ENCODE measurements at regions not wholly inside any gene's neighbourhood (a gene's known extent, or its start where the extent isn't known, plus 50 kb on each side); places are given as distances from the start of the nearest gene placed in this dataset.
"Not testable (repeated sequence)": the region's sequence is repeated elsewhere in the genome, so short reads cannot be mapped to it uniquely, and the experiment has no call there.

DNA sequence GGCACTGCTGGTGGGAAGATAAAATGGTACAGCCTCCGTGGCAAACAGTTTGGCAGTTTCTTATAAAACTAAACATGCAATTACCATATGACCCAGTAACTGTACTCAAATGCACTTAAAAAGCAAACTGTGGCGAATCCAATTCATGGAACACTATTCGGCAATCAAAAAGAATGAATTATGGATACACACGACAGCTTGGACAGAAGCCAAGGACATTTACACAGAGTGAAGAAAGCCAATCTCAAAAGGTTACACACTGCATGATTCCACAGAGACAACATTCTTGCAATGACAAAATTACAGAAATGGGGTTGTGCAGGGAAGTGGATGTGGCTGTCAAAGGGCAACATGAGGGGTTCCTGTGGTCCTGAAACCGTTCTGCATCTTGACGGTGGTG, 122.1 kb upstream of the IQSEC1 start:
- DNase-seq: no peak

DNA sequence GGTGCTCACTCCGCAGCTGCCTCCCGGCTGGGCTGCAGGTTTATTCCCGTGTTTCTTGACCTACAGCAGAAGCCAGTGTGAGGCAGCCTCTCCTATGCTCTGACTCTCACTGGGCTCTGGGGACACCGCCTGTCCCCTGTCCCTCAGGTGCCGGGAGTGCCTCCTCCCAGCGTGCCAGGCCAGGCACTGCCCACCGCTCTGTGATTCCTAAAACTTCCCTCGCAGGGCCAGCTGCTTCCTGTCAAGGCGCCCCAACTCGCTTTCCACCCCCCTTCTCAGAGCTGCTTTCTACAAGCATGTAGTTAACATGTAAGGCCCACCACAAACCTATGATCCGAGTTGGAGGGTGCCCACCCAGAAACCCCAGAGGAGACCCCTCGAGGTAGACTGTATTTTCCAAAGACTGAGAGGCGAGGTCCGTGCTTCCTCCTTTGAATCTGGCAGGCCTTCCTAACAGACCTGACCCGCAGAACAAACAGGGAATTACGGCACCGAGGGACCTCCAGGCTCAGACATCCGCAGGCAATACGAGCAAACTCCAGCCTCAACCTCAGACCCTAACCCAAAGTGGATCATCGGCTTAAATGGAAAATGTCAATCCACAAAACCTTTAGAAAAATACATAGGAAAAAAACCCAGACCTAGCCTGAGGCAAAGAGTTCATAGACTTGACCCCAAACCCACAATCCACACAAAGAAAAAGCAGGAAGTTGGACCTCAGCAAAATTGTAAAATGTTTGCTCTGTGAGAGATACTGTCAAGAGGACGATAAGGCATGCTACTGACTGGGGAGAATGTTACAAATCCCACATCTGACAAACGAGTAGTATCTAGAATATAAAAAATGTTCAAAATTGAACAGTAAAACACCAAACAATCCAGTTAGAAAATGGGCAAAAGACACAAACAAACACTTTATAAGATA, 121.3 kb upstream of the IQSEC1 start:
- no peak for DNase-seq

DNA sequence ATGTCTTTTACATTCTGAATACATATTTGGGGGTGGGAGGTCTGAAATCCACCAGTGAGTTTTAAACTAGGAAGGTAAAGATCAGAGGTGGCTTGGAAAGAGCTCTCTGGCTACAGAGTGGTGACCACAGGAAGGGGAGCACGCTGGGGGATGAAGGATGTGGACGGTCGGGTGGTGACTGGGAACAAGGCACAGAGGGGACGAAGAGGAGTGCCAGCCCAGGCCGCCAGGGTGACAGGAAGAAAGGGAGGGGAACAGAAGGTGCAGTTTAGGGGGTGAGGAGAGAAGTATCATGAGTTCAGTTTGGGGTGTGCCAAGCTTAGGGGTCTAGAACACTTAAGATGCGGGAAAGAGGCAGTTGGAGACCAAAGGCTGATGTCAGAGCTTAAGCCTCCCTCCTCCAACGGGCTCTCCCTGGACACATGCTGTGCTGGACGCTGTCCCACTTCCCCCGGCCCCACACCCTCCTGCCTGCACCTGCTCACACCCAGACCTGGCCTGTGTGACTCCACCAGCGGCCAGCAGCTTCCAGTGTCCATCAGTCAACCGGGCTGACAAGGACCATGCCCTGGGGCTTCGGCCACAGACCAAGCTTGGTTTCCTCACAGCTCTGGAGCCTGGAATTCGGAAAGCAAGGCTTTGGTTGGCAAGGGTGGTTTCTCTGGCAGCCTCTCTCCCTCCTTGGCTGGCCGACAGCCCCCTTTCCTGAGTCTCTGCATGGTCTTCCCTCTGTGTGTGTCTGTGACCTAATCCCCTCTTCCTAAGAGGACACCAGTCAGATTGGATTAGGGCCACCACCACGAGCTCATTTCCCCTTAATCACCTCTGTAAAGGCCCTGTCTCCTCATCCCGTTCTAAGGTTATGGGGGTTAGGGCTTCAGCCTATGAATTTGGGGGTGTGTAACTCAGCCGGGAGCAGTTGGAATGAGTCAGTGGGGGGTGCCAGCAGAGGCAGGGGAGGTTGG, 120.4 kb upstream of the IQSEC1 start:
- DNase-seq: no peak

DNA sequence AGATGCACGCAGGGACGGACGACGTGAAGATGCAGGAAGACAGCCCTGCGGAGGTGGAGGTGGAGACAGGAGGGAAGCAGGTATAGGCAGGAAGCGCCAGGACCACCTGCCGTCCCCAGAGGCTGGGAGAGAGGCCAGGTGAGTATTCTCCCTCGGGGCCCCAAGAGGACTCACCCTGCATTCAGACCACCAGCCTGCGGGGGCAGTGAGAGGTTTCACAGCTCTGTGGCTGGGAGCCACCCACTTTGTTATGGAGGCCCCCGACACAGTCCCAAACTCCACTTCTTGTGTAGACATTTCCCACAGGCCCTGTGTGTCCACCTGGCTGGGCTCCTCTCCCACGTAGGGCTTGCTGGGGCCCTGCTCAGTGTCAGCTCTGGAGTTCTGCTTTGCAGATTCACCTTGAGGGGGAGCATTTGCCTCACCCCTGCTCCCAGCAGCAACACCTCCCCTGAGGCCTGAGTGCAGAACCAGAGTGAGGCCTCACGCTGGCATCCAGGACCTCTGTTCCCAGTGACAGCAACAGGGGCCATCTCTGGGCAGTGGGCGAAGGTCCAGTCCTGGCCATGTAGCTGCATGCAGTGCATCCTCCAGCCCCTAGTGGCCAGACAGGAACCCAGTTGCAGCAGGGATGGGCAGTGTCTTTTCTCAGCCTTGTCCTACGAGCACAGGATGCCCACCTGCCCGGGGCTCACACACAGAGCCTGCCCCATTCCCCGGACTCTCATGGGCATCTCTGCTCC, 119.4 kb upstream of the IQSEC1 start:
- DNase-seq: peak in 2 of 56 donors; percentile 2 to 12

DNA sequence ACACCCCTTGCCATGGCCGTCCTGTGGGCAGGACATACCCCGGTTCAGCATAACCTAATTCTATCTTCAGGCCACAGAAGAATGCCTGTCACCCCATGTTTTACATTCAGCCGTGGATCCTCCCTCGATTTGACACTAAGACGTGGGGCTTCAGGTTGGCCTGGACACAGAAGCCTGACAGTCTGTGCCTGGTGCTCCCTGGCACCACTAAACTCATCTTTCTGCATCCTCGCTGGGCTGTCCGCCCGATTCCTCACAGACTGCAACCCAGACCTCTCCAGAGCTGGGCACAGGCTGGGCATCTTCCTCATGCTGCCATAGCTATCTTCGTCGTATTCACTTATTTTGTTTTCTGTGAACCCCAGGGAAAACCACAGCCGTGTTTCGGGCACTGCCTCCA, 117.8 kb upstream of the IQSEC1 start:
- DNase-seq: peak in 1 of 56 donors; percentile 15

DNA sequence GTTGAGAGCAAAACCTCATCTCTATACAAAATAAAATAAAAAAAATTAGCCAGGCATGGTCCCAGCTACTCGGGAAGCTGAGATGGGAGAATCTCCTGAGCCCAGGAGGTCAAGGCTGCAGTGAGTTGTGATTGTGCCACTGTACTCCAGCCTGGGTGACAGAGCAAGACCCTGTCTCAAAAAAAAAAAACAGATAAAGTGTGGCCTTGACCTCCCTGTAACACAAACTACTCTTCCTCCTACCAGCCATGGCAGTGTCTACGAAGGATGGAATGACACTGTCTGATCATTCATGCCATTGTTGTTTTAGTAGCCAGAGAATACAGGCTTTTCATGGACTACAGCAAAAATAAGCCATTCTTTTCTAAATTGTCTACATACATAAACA, 117.1 kb upstream of the IQSEC1 start:
- DNase-seq: no peak

DNA sequence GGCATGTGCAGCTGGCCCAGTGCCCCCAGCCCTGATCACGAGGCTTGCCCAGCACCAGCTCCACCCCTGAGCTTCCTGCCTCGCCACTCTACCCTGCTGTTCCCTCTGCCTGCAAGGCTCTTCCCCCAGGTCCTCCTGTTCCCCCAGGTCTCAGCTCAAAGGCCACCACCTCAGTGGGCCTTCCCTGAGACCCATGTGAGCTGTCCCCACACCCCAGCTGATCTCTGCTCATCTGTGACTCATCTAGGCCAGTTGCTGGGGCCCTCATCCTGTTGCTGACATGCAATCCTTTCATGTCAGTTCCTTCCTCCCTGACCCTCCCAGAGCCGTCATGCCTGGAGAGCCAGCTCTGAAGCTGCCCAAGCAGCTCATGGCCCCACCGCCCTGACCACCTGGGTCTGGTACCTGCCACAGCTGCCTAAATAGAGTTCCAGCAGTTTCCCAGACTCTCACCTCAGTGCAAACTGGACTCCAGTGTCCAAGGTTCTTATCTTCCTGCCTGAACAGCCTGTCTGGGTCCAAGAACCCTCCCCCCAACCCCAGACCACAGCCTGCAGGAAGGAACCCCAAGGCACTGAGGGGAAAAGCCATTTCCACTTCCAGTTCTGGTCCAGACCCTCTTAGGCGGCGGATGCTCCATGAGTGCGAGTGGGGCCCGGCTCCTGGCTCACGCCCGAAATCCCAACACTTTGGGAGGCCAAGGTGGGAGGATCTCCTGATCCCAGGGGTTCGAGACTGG, 116.6 kb upstream of the IQSEC1 start:
- no peak for DNase-seq

DNA sequence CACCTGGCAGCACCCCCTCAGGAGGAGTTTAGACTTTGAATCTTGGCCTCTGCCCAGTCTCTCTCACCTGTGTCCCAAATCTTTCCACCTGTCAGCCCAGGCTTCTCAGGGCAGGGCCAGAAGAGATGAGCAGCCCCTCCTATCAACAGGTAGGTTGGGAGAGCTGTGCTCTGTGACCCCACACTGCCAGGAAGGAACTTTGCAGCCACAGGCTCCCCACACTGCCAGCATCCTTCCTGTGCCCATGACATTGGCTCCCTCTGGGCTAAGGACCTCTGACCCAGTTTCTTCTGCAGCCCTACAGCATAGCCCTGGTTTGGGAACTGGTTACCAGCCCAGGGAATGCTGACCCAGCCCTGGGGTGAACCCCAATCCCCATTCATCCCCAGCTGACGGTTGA, 115.7 kb upstream of the IQSEC1 start:
- no peak for DNase-seq

DNA sequence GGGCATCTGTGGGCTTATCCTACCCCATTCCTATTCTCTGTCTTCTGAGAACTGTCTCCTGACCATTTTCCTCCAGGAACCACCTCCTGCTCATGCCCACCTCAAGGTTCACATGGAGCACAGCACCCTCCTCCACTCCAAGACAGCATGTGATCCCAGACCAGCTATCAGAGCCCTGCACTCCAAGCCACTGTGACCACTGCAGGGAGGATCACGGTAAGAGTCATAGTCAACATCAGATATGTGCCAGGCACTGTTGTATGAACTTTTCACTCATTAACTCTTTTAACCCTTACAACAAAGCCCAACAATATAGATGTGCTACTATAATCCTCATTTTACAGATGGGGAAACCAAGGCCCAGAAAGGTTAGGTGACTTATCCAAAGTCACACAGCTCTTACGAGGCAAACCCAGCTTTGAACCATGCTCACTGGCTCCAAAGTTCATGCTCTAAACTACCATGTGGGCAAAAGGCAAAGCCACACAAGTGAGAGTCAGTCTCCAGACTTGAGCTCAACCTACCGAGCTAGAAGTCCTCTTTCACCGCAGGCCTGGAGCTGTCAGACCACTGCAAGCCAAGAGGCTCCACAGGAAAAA, 115.1 kb upstream of the IQSEC1 start:
- no peak for DNase-seq

DNA sequence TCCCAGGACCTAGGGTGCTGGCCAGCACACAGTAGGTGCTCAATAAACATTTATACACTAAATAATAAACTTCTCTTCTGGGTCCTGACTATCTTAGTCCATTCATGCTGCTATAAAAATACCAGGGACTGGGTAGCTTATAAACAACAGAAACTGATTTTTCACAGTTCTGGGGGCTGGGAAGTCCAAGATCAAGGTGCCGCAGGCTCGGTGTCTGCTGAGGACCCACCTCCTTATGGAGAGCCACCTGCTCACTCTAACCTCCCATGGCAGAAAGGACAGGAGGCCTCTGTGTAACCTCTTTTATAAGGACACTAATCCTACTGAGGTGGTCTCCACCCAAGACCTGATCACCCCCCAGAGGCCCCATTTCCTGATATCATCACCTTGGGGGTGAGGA, 114.4 kb upstream of the IQSEC1 start:
- no peak for DNase-seq

DNA sequence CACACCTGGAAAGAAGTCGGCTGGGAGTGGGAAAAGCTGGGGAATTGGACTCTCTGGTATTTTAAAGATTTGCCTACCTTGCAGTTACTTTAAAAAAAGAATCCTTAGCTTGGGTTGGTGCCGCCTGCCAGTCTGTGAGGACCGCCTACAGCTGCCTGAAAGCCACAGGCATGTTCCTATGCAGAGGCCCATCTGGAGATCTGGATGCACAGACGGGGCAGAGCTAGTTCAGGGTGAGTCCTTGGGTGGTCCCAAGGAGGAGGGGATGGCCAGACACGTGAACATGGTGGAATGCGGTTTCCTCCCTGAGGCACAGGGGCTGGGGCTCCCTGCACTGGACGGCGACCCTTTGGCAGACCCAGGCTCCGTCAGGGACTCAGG, 113.2 kb upstream of the IQSEC1 start:
- no peak for DNase-seq

DNA sequence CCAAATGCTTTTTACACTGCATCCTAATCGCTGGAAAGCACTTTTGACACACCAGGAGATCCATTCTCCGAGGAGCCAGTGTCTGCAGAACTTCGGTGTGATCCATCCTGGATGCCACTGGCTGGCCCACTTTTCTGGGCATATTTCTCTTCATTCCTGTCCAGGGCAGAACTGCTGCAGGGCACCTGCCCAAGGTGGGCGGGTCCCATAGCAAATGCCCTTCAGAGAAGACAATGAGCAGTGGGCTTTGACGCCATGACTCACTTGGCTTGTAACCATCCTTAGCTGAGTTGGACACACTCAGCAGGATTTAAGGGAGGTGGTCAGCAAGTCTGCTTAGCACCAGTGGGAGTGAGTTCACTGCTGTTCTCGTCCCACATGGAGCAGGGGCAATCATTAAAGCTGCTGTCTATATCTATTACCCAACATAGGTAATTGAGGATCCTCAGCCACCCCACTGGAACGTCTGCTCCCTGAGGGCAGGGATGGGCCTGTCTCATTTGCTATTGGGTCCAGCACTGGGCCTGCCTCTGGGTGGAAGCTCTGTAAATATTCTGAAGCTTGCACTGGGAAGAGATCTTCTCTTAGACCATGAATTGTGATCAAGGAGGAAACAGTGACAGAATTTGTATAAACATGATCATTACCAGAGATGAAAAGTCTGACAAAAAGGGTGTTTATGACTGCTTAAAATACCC, 112.7 kb upstream of the IQSEC1 start:
- DNase-seq: no peak

DNA sequence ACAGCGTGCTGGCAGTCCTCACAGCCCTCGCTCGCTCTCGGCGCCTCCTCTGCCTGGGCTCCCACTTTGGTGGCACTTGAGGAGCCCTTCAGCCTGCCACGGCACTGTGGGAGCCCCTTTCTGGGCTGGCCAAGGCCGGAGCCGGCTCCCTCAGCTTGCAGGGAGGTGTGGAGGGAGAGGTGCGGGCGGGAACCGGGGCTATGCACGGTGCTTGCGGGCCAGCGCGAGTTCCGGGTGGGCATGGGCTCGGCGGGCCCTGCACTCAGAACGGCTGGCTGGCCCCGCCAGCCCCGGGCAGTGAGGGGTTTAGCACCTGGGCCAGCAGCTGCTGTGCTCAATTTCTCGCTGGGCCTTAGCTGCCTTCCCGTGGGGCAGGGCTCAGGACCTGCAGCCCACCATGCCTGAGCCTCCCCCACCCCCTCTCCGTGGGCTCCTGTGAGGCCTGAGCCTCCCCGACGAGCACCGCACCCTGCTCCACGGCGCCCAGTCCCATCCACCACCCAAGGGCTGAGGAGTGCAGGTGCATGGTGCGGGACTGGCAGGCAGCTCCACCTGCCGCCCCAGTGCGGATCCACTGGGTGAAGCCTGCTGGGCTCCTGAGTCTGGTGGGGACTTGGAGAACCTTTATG, 106.5 kb upstream of the IQSEC1 start:
- DNase-seq: not testable (repeated sequence)

DNA sequence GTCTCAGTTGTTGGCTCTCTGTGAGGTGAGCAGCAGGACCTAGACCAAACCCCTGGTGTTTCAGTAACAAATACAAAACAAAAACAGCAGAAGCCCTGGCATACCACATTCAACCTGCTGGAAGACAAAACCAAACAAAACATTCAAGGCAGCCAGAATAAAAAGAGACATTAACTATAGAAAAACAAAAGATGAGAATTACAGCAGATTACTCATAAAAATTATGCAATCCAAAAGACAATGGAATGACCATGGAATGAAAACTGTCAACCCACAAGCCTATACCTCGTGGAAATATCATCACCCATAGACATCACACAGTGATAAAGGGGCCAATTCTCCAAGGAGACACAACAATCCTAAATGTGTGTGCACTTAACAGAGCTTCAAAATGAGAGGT, 106.0 kb upstream of the IQSEC1 start:
- DNase-seq: no peak

DNA sequence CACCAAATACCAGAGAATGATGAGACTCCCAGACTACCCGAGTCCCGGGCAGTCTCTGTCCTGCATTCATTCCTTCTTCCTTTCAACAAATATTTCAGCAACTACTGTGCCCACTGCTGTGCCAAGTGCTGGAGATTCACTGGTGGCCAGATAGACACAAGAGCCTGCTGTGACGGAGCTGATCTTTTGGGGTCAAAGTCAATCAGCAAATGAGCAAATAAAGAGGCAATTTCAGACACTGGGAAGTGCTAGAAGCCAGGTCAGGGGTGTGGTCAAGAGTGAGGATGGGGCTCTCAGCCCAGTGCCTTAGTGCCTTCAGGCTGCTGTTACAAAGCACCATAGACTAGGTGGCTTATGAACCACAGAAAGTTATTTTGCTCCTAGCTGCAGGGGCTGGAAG, 104.9 kb upstream of the IQSEC1 start:
- no peak for DNase-seq

DNA sequence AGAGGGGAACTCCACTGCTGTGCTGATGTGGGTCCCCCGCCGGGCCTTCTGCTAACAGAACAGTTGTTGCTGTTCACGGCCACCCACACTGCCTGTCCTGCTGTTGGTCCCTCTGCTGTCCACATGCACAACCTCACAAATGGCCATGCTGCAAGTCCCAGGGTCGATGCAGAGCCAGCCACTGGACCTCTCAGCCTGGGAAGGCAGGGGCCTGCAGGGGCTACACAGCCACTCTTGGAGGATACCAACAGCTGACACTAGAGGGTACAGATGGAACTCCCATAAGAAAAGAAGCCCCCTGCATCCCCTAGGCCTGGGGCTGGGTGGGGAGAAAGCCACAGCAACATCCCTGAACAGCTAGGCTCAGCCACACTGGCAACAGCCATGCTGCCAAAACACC, 104.4 kb upstream of the IQSEC1 start:
- no peak for DNase-seq

DNA sequence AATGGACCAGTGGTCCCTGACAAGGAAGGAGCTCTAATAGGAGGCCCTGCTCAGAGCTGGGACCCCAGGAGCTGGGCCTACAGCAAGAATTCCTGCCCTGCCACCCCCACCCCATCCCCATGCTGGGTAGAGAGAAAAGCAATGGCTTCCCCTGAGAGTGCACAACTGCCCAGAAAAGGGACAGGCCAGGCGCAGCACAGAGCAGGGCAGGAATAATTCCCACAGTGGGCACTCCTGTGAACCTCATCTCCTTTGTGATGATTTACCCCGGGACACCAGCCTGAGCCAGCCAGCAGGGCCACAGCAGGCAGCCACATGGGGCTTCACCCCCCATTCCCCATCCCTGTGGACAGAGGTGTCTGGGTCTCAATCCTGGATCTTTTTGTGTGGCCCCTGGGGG, 104.0 kb upstream of the IQSEC1 start:
- DNase-seq: no peak

DNA sequence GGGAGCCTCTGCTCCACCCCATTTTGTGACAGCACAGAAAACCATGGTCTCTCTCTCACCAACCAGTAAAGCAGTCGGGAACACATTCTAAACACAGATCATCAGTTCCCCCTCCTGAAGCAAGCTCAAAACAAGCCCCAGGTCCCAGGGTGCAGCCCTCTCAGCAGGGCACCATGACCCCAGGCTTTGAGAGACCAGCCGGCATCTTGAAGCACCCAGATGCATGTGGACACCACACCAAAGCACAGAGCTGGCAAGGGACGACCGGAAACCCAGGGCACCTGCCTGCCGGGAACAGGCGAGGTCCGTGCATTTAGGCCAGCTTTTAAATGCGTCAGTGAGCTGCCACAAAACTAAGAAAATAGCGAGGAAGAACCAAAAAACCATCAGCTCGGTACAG, 103.2 kb upstream of the IQSEC1 start:
- DNase-seq: no peak

DNA sequence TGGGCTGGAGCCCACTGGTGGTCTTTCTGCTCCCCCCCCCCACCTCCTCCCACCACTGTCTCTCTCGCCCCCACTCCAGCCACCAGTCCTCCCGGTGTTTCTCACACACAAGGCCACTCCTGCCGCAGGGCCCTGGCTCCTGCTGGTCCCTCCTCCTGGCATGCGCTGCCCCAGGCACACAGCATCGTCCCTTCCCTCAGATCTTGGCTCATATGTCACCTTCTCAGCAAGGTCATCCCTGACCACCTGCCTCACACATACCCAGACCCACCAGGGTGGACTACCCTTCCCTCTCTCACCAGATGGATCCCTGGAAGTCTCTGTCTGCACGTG, 101.5 kb upstream of the IQSEC1 start:
- DNase-seq: no peak
